Sigmoid colon (tissue), 4 donors: ENCODE measurements at regions not wholly inside any gene's neighbourhood (a gene's known extent, or its start where the extent isn't known, plus 50 kb on each side); places are given as distances from the start of the nearest gene placed in this dataset.
"Not testable (repeated sequence)": the region's sequence is repeated elsewhere in the genome, so short reads cannot be mapped to it uniquely, and the experiment has no call there.

Experiments used
- CTCF ChIP-seq, 4 experiments: fragments of 450-650 bp in 3 of 4; fragments of 200-600 bp in 1 of 4; IDR thresholded peaks; one replicate each; pipeline ENCODE4 v1.5.1; 2016 to 2019; ENCODE audit warnings: antibody characterized with exemption in 4 of 4, mild to moderate bottlenecking in 3 of 4, moderate library complexity in 2 of 4
- EP300 ChIP-seq, 4 donors: sonication (generic); formaldehyde crosslinking; IDR thresholded peaks; one replicate each; pipeline ENCODE4 v1.6.1; 2017; ENCODE audit warnings: antibody characterized with exemption in 4 of 4
- POLR2A ChIP-seq, 2 donors: fragments of 450-650 bp; IDR thresholded peaks; one replicate each; pipeline ENCODE4 v1.6.1; 2016; ENCODE audit warnings: antibody characterized with exemption in 2 of 2, mild to moderate bottlenecking in 2 of 2, moderate library complexity in 2 of 2
- POLR2AphosphoS5 ChIP-seq, 4 donors: sonication (generic); formaldehyde crosslinking; IDR thresholded peaks; one replicate each; pipeline ENCODE4 v1.6.1; 2017; ENCODE audit warnings: antibody characterized with exemption in 4 of 4

GRCh38 chr12:8403834-8404233, 51.9 kb upstream of the CLEC6A start:
- TF ChIP-seq CTCF, POLR2A, POLR2AphosphoS5, EP300 (IDR thresholded peaks at IDR 0.05): not testable (repeated sequence)
